GM12874 (cell line): ENCODE measurements at regions not wholly inside any gene's neighbourhood (a gene's known extent, or its start where the extent isn't known, plus 50 kb on each side); places are given as distances from the start of the nearest gene placed in this dataset.

Source experiments
- CTCF ChIP-seq: IDR thresholded peaks from 2 replicates; pipeline ENCODE4 v1.5.1; 2011; ENCODE audit warnings: low read depth, mild to moderate bottlenecking, control low read depth, low read length, moderate library complexity; ENCODE audit not compliant: insufficient read depth

DNA sequence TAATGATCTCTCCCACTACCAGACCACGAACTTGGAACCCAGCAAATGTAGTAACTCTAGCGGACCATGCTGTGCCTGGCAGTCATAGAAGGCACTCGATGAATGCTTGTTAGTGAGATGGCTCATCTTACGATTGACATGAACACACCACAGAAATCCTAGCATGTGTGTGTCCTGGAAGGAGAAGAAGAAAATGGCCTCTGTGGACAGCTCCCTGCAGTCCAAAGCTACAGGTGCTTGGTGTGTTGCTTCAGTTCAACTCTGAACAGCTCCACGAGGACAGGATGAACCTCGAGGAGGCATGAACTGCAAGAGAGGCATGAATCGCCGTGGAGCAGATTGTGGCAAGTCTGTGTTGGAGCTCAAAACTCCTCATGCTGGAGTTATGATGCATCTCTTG lies 93.5 kb downstream of the KLF6 start:
- TF ChIP-seq CTCF: no peak

DNA sequence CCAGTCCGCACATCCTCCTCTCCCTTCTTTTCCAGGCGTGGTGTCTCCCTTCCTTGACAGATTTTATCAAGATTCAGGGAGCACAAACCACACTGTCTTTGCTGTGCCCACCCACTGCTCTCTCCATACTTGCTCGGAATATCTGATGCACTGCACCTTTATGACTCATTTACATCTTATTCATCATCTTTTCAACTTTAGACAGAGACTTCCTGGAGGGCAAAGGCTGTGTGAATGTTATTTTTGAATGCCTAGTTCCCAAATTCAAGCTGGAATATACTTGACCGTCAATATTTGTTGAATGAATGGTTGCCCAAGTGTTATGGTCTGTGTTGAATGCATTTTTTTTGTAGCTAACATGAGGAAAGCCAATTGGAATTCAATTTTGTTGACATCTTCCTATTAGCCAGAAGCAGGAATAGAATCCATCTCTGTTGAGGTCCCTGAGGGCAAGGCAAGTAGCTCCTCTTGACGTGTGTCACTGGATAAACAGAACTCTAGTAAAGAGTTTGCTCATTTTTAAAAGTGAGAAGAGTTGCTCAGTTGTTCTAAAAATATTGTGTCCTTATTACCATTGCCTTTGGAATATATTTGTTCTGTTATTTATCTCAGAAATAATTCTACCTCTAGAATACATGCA lies 95.0 kb downstream of the KLF6 start:
- TF ChIP-seq CTCF: no peak

DNA sequence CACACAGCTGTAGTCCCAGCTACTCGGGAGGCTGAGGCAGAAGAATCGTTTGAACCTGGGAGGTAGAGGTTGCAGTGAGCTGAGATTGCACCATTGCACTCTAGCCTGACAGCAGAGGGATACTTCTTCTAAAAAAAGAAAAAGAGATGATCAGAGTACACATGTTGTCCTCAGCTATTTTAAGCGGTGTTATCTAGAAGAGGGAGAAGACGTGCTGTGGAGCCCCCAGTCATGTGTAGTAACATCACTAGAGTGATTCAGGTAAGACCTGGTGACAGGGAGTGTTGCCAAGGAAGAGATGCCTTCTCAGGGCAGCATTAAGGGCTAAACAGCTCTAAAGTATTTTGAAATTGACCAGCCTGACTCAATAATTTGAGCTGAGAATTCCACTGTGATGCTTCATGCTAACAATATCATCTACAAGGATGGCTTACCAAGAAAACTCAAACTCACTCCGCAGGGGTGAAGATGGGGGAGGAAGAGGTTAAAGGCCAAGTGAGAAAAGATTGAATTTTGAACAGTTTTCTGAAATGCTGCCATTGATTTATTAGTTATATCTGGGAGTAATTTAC lies 97.4 kb downstream of the KLF6 start:
- TF ChIP-seq CTCF: no peak

DNA sequence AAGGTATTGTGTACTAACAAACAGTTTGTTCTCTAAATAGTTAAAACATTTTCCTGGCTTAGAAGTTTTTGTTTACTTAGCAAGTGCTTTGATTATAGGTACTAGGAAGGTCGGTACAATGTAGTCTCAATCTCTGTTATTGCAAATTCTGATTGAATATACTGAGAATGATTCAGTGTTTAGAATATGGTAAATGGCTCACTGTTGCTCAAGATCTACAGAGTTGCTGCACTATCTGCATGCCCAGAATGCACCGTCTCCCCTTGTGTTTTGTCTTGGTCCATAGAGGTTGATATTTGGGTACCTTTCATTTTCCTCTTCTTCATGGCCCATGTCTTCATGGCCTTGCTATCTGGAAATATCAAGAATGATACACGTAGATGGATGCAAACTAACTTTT lies 99.6 kb downstream of the KLF6 start:
- no peak for TF ChIP-seq CTCF

DNA sequence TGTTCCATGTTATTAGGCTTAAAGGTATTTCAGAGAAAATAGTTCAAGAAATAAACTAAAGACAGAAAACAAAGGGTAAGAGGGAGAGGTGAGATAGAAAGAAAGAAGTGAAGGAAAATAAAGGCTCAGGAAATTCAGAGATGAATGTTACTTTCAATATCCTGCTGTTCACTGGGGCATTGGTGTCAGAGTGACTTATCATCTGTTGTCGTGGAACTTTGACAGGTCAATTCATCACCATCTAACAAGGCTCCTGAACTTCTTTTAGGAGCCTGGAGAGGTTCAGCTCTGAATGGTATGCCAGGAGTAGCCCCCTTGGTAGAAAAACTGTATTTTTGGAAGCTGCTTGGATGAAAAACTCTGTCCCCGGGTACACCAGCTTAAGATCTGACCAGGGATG lies 100.1 kb downstream of the KLF6 start:
- TF ChIP-seq CTCF: no peak

DNA sequence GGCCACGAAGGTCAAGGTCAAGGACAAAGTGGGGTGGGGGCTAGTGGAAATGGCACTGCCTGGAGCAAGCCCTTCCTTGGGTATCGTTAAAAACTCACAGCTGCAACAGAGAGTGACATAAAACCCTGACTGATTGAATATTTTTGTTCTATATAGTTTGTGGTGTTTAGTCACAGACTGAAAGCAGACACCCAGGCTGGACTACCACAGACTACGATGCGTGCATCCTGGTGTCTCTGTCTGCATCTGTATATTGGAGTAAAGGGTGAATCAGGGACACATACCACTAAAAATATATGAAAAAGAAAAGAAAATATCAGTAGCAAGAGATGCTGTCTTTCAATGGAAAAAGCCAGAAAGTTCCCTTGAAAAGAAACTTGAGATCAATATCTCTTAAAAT lies 101.4 kb downstream of the KLF6 start:
- no peak for TF ChIP-seq CTCF

DNA sequence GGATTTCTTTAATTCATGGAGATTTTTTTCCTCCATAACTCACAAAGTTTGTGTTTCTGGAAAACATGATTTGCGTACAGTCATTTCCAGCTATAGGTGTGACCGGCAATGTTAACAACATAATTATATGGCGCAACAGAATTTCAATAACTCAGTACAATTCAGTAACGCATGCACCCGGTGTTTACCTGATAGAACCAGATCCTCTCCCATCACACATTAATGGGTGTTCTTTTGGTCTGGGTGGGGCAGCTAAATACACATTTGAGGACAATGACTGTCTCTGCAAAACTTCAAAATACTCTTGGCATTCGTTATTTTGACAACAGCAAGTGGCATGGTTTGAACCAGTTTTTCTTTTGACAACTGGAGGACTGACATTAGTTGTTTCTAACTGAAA lies 102.3 kb downstream of the KLF6 start:
- no peak for TF ChIP-seq CTCF
